Fibroblast of skin of right quadriceps (primary cell): ENCODE measurements at regions not wholly inside any gene's neighbourhood (a gene's known extent, or its start where the extent isn't known, plus 50 kb on each side); places are given as distances from the start of the nearest gene placed in this dataset.
"Not testable (repeated sequence)": the region's sequence is repeated elsewhere in the genome, so short reads cannot be mapped to it uniquely, and the experiment has no call there.

Experiments used
- DNase-seq: peaks from one replicate; pipeline ENCODE4 v3.0.0-alpha.2; 2013

GRCh38 chr2:53536583-53537361, 230.8 kb upstream of the CHAC2 start:
- no peak for DNase-seq

GRCh38 chr2:53535234-53535840, 232.3 kb upstream of the CHAC2 start:
- no peak for DNase-seq

- no peak for DNase-seq
These were observed 237.5 kb upstream of the CHAC2 start for GRCh38 chr2:53530126-53530525.

GRCh38 chr2:53527056-53527455, 240.5 kb upstream of the CHAC2 start:
- no peak for DNase-seq

GRCh38 chr2:53519918-53520841, 247.4 kb upstream of the CHAC2 start:
- no peak for DNase-seq

- DNase-seq, result no peak
These were observed 250.2 kb upstream of the CHAC2 start for GRCh38 chr2:53517406-53517805.

GRCh38 chr2:53516650-53517049, 251.0 kb upstream of the CHAC2 start:
- no peak for DNase-seq

GRCh38 chr2:53515435-53516332, 251.9 kb upstream of the CHAC2 start:
- DNase-seq, result no peak

- DNase-seq, result no peak
These were observed 254.4 kb upstream of the CHAC2 start for GRCh38 chr2:53513167-53513666.

GRCh38 chr2:53512071-53512826, 255.4 kb upstream of the CHAC2 start:
- DNase-seq, result peak; percentile 6

- DNase-seq, result no peak
These were observed 256.1 kb upstream of the CHAC2 start for GRCh38 chr2:53511549-53511948.

GRCh38 chr2:53510401-53510800, 257.2 kb upstream of the CHAC2 start:
- no peak for DNase-seq

GRCh38 chr2:53509831-53510388, 257.7 kb upstream of the CHAC2 start:
- DNase-seq, result no peak

GRCh38 chr2:53508667-53509066, 258.9 kb upstream of the CHAC2 start:
- DNase-seq, result no peak

GRCh38 chr2:53507070-53507469, 260.5 kb upstream of the CHAC2 start:
- not testable (repeated sequence) for DNase-seq

- DNase-seq, result no peak
These were observed 261.8 kb upstream of the CHAC2 start for GRCh38 chr2:53505826-53506225.

- DNase-seq, result no peak
These were observed 263.1 kb upstream of the CHAC2 start for GRCh38 chr2:53504507-53504906.

- no peak for DNase-seq
These were observed 267.4 kb upstream of the CHAC2 start for GRCh38 chr2:53500181-53500580.

- DNase-seq, result peak; percentile 48
These were observed 269.4 kb upstream of the CHAC2 start for GRCh38 chr2:53498210-53498609.

- DNase-seq, result no peak
These were observed 270.6 kb upstream of the CHAC2 start for GRCh38 chr2:53497020-53497419.

GRCh38 chr2:53493210-53493609, 274.4 kb upstream of the CHAC2 start:
- no peak for DNase-seq
